Ectodermal cell (in vitro differentiated cells): ENCODE measurements at regions not wholly inside any gene's neighbourhood (a gene's known extent, or its start where the extent isn't known, plus 50 kb on each side); places are given as distances from the start of the nearest gene placed in this dataset.

Experiments used
- H3K27ac ChIP-seq: 2 replicates; pipeline ENCODE4 v1.7.0; 2013; ENCODE audit warnings: mild to moderate bottlenecking, low read depth, low read length; ENCODE audit not compliant: insufficient read depth, poor library complexity, severe bottlenecking
- H3K27me3 ChIP-seq: 2 replicates; pipeline ENCODE4 v1.7.0; 2013; ENCODE audit warnings: mild to moderate bottlenecking, low read length; ENCODE audit not compliant: insufficient read depth, control insufficient read depth, poor library complexity, severe bottlenecking
- H3K36me3 ChIP-seq: one replicate; pipeline ENCODE4 v1.7.0; 2013; ENCODE audit warnings: low read length; ENCODE audit not compliant: control insufficient read depth, insufficient read depth
- H3K4me1 ChIP-seq: one replicate; pipeline ENCODE4 v1.7.0; 2013; ENCODE audit warnings: low read length; ENCODE audit not compliant: control insufficient read depth, insufficient read depth
- H3K4me3 ChIP-seq: 2 replicates; pipeline ENCODE4 v1.7.0; 2013; ENCODE audit warnings: low read depth, low read length, control low read depth; ENCODE audit not compliant: insufficient read depth
- H3K9me3 ChIP-seq: 2 replicates; pipeline ENCODE4 v1.7.0; 2013; ENCODE audit warnings: mild to moderate bottlenecking, low read length, moderate library complexity; ENCODE audit not compliant: control insufficient read depth
- WGBS, 2 experiments: methylation state at CpG; one replicate each; pipeline ENCODE4 v1.1.7; 2013; ENCODE audit warnings: missing lambda C conversion rate in 2 of 2; 5-methylcytosine and 5-hydroxymethylcytosine counted together

DNA sequence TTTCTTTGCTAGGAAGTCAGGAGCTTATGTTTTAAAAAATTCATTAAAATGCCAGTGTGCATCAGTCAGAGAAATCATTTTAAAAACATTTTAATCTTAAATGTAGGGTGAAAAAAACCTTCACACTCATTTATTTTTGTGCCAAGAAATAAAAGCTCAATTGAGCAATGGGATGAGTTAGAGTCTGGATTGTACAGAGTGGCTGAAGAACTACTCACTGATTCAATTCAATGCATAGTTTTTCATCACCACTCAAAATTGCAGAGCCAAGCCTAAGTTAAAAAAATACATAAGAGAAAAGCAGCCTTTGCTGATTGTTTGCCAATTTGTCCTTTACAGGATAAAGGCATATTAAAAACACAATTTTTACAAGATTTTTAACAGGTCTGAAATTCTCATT is 168.2 kb upstream of the DMRTA1 start:
- H3K27ac ChIP-seq, result no peak overlapping the region
- no peaks in the 10 kb centered on the region for H3K4me1 ChIP-seq
- no peaks in the 10 kb centered on the region for H3K36me3 ChIP-seq
- no peaks in the 10 kb centered on the region for H3K9me3 ChIP-seq
- no peak overlapping the region for H3K4me3 ChIP-seq
- no peaks in the 10 kb centered on the region for H3K27me3 ChIP-seq

DNA sequence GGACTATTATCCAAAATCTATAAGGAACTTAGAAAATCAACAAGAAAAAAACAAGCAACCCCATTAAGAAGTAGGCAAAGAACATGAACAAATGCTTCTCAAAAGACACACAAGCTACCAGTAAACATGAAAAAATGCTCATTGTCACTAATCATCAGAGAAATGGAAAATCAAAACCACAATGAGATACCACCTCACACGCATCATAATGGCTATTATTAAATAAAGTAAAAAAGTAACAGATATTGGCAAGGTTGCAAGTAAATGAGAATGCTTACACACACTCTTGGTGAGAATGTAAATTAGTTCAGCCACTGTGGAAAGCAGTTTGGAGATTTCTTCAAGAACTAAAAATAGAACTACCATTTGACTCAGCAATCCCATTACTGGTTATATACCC is 167.0 kb upstream of the DMRTA1 start:
- no peaks in the 10 kb centered on the region for H3K27me3 ChIP-seq
- no peaks in the 10 kb centered on the region for H3K9me3 ChIP-seq
- no peak overlapping the region for H3K27ac ChIP-seq
- H3K4me1 ChIP-seq, result no peaks in the 10 kb centered on the region
- WGBS, 2 experiments, result 100% methylated on average over 1 of the region's 1 CpG; no CpG with 5 or more reads in 1 of the 2 experiments
- no peaks in the 10 kb centered on the region for H3K36me3 ChIP-seq
- no peak overlapping the region for H3K4me3 ChIP-seq

GRCh38 chr9:22285066-22285465 is 161.6 kb upstream of the DMRTA1 start:
- 80 to 81% methylated on average over 1 of the region's 1 CpG for WGBS, 2 experiments
- H3K27me3 ChIP-seq, result no peaks in the 10 kb centered on the region

DNA sequence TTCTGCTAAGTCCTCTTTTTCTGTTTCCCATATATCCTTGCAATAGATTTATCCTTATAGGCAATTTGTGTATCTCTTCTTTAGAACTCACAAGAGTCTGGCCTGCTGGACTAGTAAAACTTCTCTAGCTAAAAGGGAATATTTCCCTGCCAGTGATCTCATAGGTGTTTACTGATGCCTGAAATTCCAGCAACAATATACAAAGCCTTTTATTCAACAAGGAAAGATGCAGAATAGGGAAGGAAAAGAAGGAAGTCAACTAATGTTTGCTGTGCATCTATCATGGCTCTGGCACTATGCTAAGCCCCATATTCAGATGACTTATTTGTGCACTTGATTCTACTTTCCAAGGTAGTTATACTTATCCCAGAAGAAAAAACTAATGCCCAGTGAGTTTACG is 160.0 kb upstream of the DMRTA1 start:
- Histone ChIP-seq H3K36me3 (no peaks in the 10 kb centered on the region), H3K9me3 (no peaks in the 10 kb centered on the region), H3K27ac (no peak overlapping the region), H3K4me1 (no peaks in the 10 kb centered on the region), H3K4me3 (no peak overlapping the region), H3K27me3 (no peaks in the 10 kb centered on the region)
- 97 to 100% methylated on average over 1 of the region's 1 CpG for WGBS, 2 experiments

More at GRCh38 chr9:22285066-22285465, 161.6 kb upstream of the DMRTA1 start:
- Histone ChIP-seq H3K4me3 (no peak overlapping the region), H3K4me1 (no peaks in the 10 kb centered on the region), H3K36me3 (no peaks in the 10 kb centered on the region), H3K9me3 (no peaks in the 10 kb centered on the region), H3K27ac (no peak overlapping the region)

GRCh38 chr9:22288661-22289060 is 158.0 kb upstream of the DMRTA1 start:
- no peak overlapping the region for H3K27ac ChIP-seq
- no peaks in the 10 kb centered on the region for H3K9me3 ChIP-seq
- no peaks in the 10 kb centered on the region for H3K4me1 ChIP-seq
- no peaks in the 10 kb centered on the region for H3K36me3 ChIP-seq
- H3K27me3 ChIP-seq, result no peaks in the 10 kb centered on the region
- WGBS, 2 experiments, result 93 to 100% methylated on average over 1 of the region's 1 CpG
- H3K4me3 ChIP-seq, result no peak overlapping the region

DNA sequence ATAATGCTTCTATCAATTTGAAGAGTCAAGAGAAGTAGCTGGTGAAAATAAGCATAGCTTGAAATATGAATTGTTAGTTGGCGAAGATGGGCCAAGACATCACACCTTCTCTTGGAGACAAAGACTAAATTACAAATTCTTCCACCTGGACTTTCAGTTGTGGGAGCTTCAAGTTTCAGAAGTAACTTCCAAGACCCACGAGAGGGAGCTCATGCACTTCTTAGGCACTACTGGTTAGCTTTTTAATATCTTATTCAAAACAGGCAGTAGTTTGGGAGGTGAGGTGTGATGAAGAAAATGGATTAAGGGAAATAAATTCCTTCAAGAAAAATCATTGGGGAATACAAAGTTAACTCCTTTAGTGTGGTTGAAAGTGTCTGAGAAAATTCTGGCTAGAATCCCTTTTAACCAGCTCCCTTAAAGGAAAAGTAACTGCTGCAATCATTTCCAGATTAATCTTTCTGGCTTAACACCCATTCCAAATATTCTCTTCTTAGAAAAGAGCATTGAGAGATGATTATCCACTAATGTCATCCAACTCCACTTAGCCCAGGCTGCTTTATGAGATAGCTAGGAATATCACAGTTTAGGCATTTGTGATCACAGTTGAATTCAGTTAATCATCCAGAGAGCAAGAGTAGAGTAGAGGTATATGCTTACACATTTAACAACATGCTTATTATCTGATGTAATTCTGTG is 139.5 kb upstream of the DMRTA1 start:
- no peaks in the 10 kb centered on the region for H3K36me3 ChIP-seq
- 46 to 100% methylated on average over 1 to 2 of the region's 2 CpGs for WGBS, 2 experiments
- no peaks in the 10 kb centered on the region for H3K27me3 ChIP-seq
- H3K27ac ChIP-seq, result no peak overlapping the region
- H3K4me1 ChIP-seq, result no peaks in the 10 kb centered on the region
- no peaks in the 10 kb centered on the region for H3K9me3 ChIP-seq
- no peak overlapping the region for H3K4me3 ChIP-seq

DNA sequence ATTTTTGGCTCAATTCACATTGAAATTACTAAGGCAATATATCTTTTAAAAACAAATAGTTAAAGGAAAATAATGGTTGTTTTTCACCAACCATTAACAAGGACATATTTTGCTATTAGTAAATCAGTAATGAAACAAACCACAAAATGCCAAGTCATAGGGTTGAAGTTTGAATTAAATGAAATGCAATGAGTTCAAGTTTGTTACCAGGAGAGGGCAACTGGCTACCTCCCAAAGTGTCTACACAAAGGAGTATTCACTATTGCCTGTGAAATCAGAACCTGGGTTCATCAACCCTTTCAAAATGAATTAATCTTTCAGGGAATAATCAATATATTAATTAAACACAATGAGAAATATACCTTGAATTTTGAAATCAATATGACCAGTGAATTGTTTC is 138.4 kb upstream of the DMRTA1 start:
- H3K27ac ChIP-seq, result no peak overlapping the region
- H3K4me1 ChIP-seq, result no peaks in the 10 kb centered on the region
- no peaks in the 10 kb centered on the region for H3K9me3 ChIP-seq
- H3K4me3 ChIP-seq, result no peak overlapping the region
- no peaks in the 10 kb centered on the region for H3K36me3 ChIP-seq
- no peaks in the 10 kb centered on the region for H3K27me3 ChIP-seq

DNA sequence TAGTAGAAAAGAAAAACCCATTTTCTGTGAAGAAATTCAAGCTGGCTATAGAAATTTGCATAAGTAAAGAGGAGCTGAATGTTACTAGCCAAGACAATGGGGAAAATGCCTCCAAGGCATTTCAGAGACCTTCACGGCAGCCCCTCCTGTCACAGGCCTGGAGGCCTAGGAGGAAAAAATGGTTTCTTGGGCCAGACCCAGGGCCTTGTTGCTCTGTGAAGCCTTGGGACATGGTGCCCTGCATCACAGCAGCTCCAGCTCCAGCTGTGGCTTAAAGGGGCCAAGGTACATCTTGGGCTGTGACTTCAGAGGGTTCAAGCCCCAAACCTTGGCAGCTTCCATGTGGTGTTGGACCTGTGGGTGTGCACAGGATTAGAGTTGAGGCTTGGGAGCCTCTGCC is 130.0 kb upstream of the DMRTA1 start:
- no peaks in the 10 kb centered on the region for H3K9me3 ChIP-seq
- H3K27ac ChIP-seq, result no peak overlapping the region
- 91 to 94% methylated on average over 1 of the region's 1 CpG for WGBS, 2 experiments
- no peaks in the 10 kb centered on the region for H3K27me3 ChIP-seq
- no peaks in the 10 kb centered on the region for H3K4me1 ChIP-seq
- H3K36me3 ChIP-seq, result no peaks in the 10 kb centered on the region
- H3K4me3 ChIP-seq, result no peak overlapping the region

DNA sequence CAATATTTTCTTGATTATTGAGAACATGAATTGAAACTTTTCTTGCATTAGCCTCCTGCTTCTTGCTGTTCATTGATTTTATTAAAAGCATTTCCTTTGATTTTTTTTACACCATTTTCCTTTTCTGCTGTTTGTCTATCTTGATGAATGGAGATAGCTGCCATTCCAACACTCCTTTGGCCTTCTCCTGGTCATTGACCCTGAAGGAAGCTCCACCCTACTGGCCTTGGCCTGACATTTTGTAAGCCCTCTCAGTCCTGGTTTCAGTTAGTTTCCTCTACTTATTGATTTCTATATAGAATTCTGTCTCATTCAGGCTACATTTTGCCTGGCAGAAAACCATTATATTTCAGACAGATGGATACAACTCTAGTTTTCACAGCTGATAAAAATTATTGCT is 115.1 kb upstream of the DMRTA1 start:
- no peaks in the 10 kb centered on the region for H3K36me3 ChIP-seq
- no peaks in the 10 kb centered on the region for H3K4me1 ChIP-seq
- no peaks in the 10 kb centered on the region for H3K27me3 ChIP-seq
- H3K4me3 ChIP-seq, result no peak overlapping the region
- no peaks in the 10 kb centered on the region for H3K9me3 ChIP-seq
- no peak overlapping the region for H3K27ac ChIP-seq

DNA sequence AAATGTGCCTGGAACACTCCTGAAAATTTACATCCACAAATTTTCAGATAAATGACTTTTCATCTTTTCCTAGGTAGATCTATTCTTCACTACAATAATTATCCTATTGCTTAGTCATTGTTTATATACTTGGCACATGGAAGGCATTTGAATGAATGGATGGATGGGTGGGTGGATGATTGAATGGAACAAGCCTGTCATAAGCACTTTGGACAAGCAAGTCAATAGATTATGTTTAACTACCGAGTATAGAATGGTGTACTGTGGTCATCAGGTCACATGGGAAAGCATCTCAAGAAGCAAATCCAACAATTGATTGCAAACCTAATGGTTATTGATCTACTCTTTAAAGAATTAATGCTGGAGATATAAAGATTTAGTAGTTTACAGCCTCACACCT is 114.4 kb upstream of the DMRTA1 start:
- Histone ChIP-seq H3K27me3 (no peaks in the 10 kb centered on the region), H3K9me3 (no peaks in the 10 kb centered on the region), H3K4me3 (no peak overlapping the region), H3K4me1 (no peaks in the 10 kb centered on the region), H3K27ac (no peak overlapping the region), H3K36me3 (no peaks in the 10 kb centered on the region)
- WGBS, 2 experiments, result 78 to 83% methylated on average over 1 of the region's 1 CpG

GRCh38 chr9:22337261-22337660 is 109.4 kb upstream of the DMRTA1 start:
- WGBS, 2 experiments, result 90 to 100% methylated on average over 1 of the region's 1 CpG
- Histone ChIP-seq H3K9me3 (no peaks in the 10 kb centered on the region), H3K36me3 (no peaks in the 10 kb centered on the region), H3K27ac (no peak overlapping the region), H3K4me1 (no peaks in the 10 kb centered on the region), H3K27me3 (no peaks in the 10 kb centered on the region), H3K4me3 (no peak overlapping the region)
